ENCODE measurements at regions not wholly inside any gene's neighbourhood (a gene's known extent, or its start where the extent isn't known, plus 50 kb on each side); places are given as distances from the start of the nearest gene placed in this dataset.

GRCh38 chr10:52865213-52865612 is 92.6 kb upstream of the MBL2 start:
- TF ChIP-seq, protein P1, sequence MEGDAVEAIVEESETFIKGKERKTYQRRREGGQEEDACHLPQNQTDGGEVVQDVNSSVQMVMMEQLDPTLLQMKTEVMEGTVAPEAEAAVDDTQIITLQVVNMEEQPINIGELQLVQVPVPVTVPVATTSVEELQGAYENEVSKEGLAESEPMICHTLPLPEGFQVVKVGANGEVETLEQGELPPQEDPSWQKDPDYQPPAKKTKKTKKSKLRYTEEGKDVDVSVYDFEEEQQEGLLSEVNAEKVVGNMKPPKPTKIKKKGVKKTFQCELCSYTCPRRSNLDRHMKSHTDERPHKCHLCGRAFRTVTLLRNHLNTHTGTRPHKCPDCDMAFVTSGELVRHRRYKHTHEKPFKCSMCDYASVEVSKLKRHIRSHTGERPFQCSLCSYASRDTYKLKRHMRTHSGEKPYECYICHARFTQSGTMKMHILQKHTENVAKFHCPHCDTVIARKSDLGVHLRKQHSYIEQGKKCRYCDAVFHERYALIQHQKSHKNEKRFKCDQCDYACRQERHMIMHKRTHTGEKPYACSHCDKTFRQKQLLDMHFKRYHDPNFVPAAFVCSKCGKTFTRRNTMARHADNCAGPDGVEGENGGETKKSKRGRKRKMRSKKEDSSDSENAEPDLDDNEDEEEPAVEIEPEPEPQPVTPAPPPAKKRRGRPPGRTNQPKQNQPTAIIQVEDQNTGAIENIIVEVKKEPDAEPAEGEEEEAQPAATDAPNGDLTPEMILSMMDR (IDR thresholded peaks at IDR 0.05), result no peak
- no peak for TF ChIP-seq POLR2AphosphoS5 (IDR thresholded peaks at IDR 0.05; ENCODE audit: insufficient read depth in 1 of 2, low read depth in 1 of 2)
- no peak for TF ChIP-seq POLR2A (IDR thresholded peaks at IDR 0.05)
